ENCODE measurements at regions not wholly inside any gene's neighbourhood (a gene's known extent, or its start where the extent isn't known, plus 50 kb on each side); places are given as distances from the start of the nearest gene placed in this dataset.

GRCh38 chr10:14403359-14403758 is 72.6 kb upstream of the FRMD4A start:
- H4K20me1 ChIP-seq (ENCODE audit: insufficient read depth, low read length, poor library complexity, severe bottlenecking) = no peaks in the 10 kb centered on the region
- H3K4me2 ChIP-seq (ENCODE audit: low read depth, low read length, poor library complexity, severe bottlenecking) = no peak overlapping the region
- H3K4me1 ChIP-seq (ENCODE audit: insufficient read depth, low read length, poor library complexity, severe bottlenecking) = no peaks in the 10 kb centered on the region
- no peak overlapping the region for H3K4me3 ChIP-seq (ENCODE audit: low read length, poor library complexity, severe bottlenecking)
- no peak overlapping the region for H3K9ac ChIP-seq (ENCODE audit: low read depth, low read length, poor library complexity, severe bottlenecking)
- no peak for TF ChIP-seq CTCF (conservative IDR thresholded peaks at IDR 0.05; ENCODE audit: low read length)
- TF ChIP-seq EZH2phosphoT487 (IDR thresholded peaks at IDR 0.05; ENCODE audit: borderline replicate concordance) = no peak
- H3K36me3 ChIP-seq (ENCODE audit: insufficient read depth, low read length) = no peaks in the 10 kb centered on the region
- H3K9me3 ChIP-seq (ENCODE audit: insufficient read depth, low read depth, low read length) = no peaks in the 10 kb centered on the region
- no peak overlapping the region for H2AFZ ChIP-seq (ENCODE audit: low read length)
- no peaks in the 10 kb centered on the region for H3K9me2 ChIP-seq (replicated peaks; ENCODE audit: low read depth, low read length)
- no peaks in the 10 kb centered on the region for H3F3A ChIP-seq (ENCODE audit: low read depth)
- H3K27me3 ChIP-seq (ENCODE audit: insufficient read depth, low read length, poor library complexity, severe bottlenecking) = peaks cover 4% of the 10 kb centered on the region
- no peaks in the 10 kb centered on the region for H3K79me2 ChIP-seq (ENCODE audit: insufficient read depth, low read length)

- TF ChIP-seq EZH2phosphoT487 (IDR thresholded peaks at IDR 0.05; ENCODE audit: borderline replicate concordance) = no peak
- TF ChIP-seq CTCF (conservative IDR thresholded peaks at IDR 0.05; ENCODE audit: low read length) = no peak
- no peaks in the 10 kb centered on the region for H3F3A ChIP-seq (ENCODE audit: low read depth)
Observed at GRCh38 chr10:14399641-14400040, 68.9 kb upstream of the FRMD4A start.

GRCh38 chr10:14397066-14397465 is 66.3 kb upstream of the FRMD4A start:
- no peaks in the 10 kb centered on the region for H3F3A ChIP-seq (ENCODE audit: low read depth)
- H3K4me3 ChIP-seq (ENCODE audit: low read length, poor library complexity, severe bottlenecking) = no peak overlapping the region
- H3K9me2 ChIP-seq (replicated peaks; ENCODE audit: low read depth, low read length) = no peaks in the 10 kb centered on the region
- no peaks in the 10 kb centered on the region for H3K4me1 ChIP-seq (ENCODE audit: insufficient read depth, low read length, poor library complexity, severe bottlenecking)
- peaks cover 4% of the 10 kb centered on the region for H3K27me3 ChIP-seq (ENCODE audit: insufficient read depth, low read length, poor library complexity, severe bottlenecking)
- no peaks in the 10 kb centered on the region for H3K9me3 ChIP-seq (ENCODE audit: insufficient read depth, low read depth, low read length)
- H3K79me2 ChIP-seq (ENCODE audit: insufficient read depth, low read length) = no peaks in the 10 kb centered on the region
- TF ChIP-seq CTCF (conservative IDR thresholded peaks at IDR 0.05; ENCODE audit: low read length) (no peak), EZH2phosphoT487 (IDR thresholded peaks at IDR 0.05; ENCODE audit: borderline replicate concordance) (no peak)
- no peak overlapping the region for H2AFZ ChIP-seq (ENCODE audit: low read length)
- H4K20me1 ChIP-seq (ENCODE audit: insufficient read depth, low read length, poor library complexity, severe bottlenecking) = no peaks in the 10 kb centered on the region
- H3K4me2 ChIP-seq (ENCODE audit: low read depth, low read length, poor library complexity, severe bottlenecking) = no peak overlapping the region
- no peaks in the 10 kb centered on the region for H3K36me3 ChIP-seq (ENCODE audit: insufficient read depth, low read length)
- H3K9ac ChIP-seq (ENCODE audit: low read depth, low read length, poor library complexity, severe bottlenecking) = no peak overlapping the region

More at GRCh38 chr10:14399641-14400040, 68.9 kb upstream of the FRMD4A start:
- H2AFZ ChIP-seq (ENCODE audit: low read length) = no peak overlapping the region
- no peak overlapping the region for H3K4me2 ChIP-seq (ENCODE audit: low read depth, low read length, poor library complexity, severe bottlenecking)
- no peaks in the 10 kb centered on the region for H3K4me1 ChIP-seq (ENCODE audit: insufficient read depth, low read length, poor library complexity, severe bottlenecking)
- no peaks in the 10 kb centered on the region for H4K20me1 ChIP-seq (ENCODE audit: insufficient read depth, low read length, poor library complexity, severe bottlenecking)
- no peak overlapping the region for H3K4me3 ChIP-seq (ENCODE audit: low read length, poor library complexity, severe bottlenecking)
- H3K27me3 ChIP-seq (ENCODE audit: insufficient read depth, low read length, poor library complexity, severe bottlenecking) = peaks cover 4% of the 10 kb centered on the region
- no peaks in the 10 kb centered on the region for H3K9me2 ChIP-seq (replicated peaks; ENCODE audit: low read depth, low read length)
- H3K79me2 ChIP-seq (ENCODE audit: insufficient read depth, low read length) = no peaks in the 10 kb centered on the region
- no peaks in the 10 kb centered on the region for H3K36me3 ChIP-seq (ENCODE audit: insufficient read depth, low read length)
- no peak overlapping the region for H3K9ac ChIP-seq (ENCODE audit: low read depth, low read length, poor library complexity, severe bottlenecking)
- H3K9me3 ChIP-seq (ENCODE audit: insufficient read depth, low read depth, low read length) = no peaks in the 10 kb centered on the region

Measured in Loucy (cell line).